ENCODE measurements at regions not wholly inside any gene's neighbourhood (a gene's known extent, or its start where the extent isn't known, plus 50 kb on each side); places are given as distances from the start of the nearest gene placed in this dataset.

GRCh38 chr14:58785701-58786100, 147.9 kb downstream of the DACT1 start:
- no peak for DNase-seq

GRCh38 chr14:58787592-58787991, 149.8 kb downstream of the DACT1 start:
- DNase-seq = no peak

- DNase-seq = no peak
Observed at GRCh38 chr14:58788655-58789503, 151.1 kb downstream of the DACT1 start.

DNA sequence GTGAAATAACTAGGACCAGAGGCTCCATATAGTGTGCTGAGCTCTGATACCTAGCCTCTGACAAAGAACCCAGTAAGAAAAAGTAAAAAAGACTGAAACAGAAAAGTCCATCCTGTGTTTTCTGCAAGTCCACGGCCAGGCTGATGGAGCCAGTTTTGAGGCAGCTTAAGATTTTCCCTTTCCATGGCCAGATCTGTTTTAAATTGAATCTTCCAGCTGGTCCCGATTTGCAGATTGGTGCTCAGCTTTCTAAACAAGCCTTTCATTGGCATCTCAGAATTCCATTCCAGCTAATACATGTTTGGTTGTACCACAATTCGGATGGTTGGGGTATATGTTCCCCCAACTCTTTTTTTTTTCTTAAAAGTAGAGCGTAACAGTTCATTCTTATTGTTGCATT, 152.0 kb downstream of the DACT1 start:
- no peak for DNase-seq

- no peak for DNase-seq
Observed at GRCh38 chr14:58792416-58792815, 154.7 kb downstream of the DACT1 start.

DNA sequence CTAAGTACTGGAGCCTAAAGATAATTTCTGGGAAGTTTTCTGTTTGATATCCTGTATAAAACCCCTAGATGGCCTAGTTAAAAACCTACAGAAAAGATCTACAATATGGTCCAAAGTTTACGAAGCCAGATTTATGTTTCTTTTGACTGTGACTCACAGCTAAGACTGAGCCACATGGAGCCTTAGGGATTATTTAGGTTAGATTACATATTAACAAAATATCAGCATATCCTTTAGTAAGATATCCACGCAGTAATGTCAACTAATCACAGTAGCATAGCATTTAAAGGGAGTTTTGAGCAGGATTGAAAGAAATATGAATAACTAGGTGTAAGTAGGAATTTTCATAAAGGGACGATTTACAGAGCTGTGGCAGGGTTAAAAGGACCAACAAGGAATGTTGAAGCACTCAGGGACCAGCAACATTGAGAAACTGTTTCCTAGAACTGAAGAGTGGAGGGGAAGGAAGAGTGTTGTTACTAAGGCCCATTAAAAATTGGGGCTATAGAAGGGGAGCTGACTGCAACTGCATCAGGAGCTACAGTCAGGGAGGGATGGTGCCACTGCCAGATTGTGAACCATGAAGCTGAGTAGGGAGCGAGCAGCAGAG, 155.5 kb downstream of the DACT1 start:
- DNase-seq = no peak

DNA sequence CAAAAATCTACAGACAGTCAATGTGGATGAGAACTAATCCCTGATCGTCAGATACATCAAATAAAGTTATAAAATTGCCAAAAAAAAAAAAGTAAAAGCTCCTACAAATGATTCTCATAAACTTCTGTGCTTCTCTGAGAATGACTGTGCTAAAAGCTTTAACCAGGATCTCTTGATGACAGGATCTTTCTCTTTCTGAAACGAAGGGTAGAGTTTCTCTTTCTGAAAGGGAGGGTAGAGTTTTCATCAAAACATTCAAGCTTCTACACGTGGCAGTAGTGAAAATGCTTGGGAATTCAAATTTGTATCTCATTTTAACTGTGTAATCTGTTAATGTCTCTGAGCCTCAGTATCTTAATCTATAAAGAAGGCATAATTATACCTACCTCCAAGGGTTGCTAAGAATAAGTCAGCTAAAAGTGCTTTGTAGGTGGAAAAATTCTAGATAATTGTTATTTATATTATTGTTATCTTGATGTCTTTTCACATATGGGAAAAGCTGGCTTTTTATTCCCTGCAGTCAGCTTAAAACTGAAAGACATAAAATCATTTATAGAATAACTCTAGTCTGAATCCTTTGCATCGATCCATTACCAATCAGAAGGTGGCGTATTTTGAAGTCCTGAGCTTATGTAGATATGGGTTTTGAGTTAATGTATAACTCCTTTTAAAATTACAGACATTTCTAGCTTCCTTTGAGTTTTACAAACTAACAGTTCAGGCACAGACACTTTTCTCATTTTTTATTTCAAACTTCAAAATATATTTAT, 157.4 kb downstream of the DACT1 start:
- no peak for DNase-seq

DNA sequence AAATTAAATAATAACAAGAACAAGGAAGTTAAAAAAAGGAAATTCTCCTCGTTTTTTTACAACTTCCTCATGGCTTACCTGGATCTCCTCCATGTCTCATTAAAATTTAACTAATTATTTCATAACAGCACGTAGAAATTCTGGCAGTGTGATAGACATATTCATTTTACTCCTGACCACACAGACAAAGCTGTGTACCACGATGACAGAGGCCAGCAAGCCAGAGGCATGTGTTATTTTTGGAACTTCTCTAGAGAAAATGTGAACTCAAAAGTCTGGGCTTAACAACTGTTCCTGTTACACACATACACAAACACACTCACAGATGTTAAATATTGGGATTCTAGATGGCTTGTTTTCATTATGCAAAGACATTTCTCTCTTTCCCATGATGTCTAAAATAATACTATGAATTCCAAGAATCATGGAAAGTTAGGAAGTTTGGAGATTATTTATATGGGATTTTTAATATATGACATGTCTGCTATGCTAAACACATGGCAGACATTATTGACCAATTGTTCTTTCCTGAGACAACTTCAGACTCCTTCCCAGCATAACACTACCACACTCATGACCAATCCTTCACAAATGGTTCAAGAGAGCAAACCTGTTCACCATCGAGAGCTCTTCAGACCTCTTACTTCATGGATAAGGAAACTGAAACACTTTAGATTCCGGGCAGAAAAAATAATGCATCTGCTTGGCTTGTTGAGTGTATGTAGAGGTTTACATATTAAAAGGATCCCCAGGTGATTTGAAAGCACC, 158.7 kb downstream of the DACT1 start:
- no peak for DNase-seq

DNA sequence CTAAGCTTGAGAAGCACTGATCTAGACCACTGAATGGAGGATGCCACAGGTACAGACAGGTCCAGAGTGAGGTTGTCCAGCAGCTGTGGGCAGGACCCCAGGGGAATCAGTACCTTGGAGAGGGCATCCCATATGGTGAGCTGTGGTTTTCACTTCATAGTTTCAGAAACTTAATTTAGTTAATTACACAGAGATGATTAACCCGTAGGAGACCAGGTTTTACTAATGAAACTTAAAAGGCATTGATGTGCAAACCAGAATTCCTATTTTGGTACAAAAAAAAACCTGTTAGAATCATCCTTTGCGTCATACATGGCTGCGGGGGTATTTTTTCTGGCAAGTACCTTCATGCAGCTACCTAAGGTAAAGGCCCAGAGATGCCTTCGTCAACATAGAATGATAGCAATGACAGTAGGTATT, 159.3 kb downstream of the DACT1 start:
- peak; percentile 40 for DNase-seq

- no peak for DNase-seq
Observed at GRCh38 chr14:58798173-58798572, 160.4 kb downstream of the DACT1 start.

GRCh38 chr14:58801086-58801485, 163.3 kb downstream of the DACT1 start:
- DNase-seq = no peak

DNA sequence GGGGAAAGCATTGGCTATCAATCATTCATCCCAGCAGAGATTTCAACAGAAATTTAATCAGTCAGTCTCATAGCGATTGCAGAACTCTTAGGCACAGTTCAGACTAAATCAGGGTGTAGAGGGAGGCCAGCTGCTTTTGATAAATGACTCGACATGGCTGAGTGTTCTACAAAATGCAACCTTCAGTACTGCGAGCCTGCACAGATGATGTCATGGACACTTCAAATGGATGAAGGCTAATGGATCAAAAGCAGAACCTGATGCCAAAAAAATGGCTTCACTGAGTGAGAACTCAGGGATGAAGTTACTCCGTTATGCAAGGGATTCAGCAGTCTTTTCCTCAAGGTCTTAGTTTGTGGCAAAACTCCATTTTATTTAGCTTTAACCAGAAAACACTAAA, 167.3 kb downstream of the DACT1 start:
- no peak for DNase-seq

- no peak for DNase-seq
Observed at GRCh38 chr14:58805605-58806409, 168.0 kb downstream of the DACT1 start.

DNA sequence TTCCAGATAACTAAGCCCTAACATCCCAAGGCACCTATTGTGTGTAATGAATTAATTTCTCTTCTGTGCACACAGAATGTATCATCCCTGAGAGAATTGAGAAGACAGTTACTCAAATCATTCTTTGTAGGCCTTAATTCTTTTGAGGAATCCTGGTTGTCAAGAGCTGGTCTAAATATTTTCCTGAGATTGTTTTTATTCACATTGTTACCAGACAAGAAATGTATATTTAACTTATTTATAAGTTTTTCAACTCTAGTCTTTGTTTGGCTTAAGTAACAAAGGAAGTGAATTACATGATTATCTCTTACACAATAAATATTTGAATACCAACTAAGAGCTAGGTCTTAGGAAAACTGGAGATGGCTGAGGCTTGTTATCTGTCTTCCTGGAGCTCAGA, 169.4 kb downstream of the DACT1 start:
- DNase-seq = no peak

GRCh38 chr14:58808828-58809227, 171.1 kb downstream of the DACT1 start:
- DNase-seq = peak; percentile 11

- DNase-seq = no peak
Observed at GRCh38 chr14:58809520-58809919, 171.8 kb downstream of the DACT1 start.

GRCh38 chr14:58812050-58812910, 174.5 kb downstream of the DACT1 start:
- peak; percentile 20 for DNase-seq

GRCh38 chr14:58813745-58814144, 176.0 kb downstream of the DACT1 start:
- no peak for DNase-seq

- no peak for DNase-seq
Observed at GRCh38 chr14:58814466-58814865, 176.7 kb downstream of the DACT1 start.

DNA sequence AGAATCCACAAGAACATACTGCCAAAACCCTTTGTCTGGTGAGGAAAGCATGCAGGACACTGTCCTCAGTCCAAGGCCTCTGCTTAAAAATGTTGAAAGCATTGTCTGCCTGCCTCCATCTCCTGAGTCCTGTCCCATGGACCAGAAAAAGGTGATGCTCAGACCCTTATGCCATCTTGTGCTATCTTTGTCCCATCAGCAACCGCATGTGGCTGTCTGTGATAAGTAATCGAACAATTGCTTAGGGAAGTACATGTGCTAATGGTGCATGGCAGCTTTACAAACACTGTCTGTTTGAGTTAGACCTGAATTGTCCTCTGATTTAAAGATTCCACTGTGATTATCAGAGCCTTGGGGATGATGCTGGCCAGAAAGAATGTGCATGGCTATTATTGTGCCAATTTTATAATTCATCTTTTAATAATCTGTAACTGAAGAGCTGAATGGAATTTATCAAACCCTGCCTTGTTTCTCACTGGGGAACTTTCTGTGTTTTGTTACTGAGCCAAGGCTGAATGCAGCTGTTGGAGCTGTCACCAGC, 177.5 kb downstream of the DACT1 start:
- peak; percentile 48 for DNase-seq

- DNase-seq = no peak
Observed at GRCh38 chr14:58815794-58816193, 178.0 kb downstream of the DACT1 start.
